Fibroblast of skin of left quadriceps (primary cell): ENCODE measurements at regions not wholly inside any gene's neighbourhood (a gene's known extent, or its start where the extent isn't known, plus 50 kb on each side); places are given as distances from the start of the nearest gene placed in this dataset.
A peak's percentile ranks its signal among the peaks of the same experiment; 100 is the strongest.

Source experiments
- DNase-seq, 2 experiments: peaks; one replicate each; pipeline ENCODE4 v3.0.0-alpha.2; 2013; ENCODE audit warnings: low read depth in 2 of 2

GRCh38 chr6:143621876-143622605, 55.7 kb upstream of the PHACTR2 start:
- DNase-seq = peak in 1 of 2 experiments; percentile 4

DNA sequence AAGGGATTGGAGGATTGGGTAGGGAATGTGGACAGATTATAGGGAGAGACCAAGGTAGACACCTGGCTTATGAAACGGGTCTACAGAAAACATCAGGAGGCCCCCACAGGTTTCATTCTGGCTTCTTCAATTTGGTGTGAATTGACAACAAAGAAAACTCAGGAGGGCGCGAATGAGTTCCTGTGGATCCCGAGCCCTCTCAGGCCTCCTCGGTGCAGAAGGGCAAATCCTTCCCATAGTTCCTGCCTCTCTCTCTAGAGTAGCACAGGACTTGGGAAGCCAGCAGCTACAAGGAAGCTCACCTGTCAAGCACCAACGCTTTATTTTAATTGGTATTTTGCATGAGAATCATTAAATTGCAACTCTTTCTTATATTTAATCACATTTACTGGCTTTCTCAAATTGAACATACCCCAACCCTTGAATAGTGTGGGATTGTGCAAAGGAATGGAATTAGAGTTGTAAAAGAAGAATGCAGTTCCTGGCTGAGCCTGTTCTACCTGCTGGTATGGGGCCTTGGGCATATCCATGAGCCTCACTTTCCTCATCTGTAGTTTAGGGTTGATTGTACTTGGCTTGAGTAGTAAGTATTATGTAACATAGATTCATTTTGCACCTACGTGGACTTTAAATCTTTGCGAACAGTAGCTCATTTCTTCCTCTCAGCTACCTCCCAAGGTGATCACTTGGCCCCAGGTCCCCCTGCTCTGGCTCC, 56.4 kb upstream of the PHACTR2 start:
- DNase-seq = no peak

DNA sequence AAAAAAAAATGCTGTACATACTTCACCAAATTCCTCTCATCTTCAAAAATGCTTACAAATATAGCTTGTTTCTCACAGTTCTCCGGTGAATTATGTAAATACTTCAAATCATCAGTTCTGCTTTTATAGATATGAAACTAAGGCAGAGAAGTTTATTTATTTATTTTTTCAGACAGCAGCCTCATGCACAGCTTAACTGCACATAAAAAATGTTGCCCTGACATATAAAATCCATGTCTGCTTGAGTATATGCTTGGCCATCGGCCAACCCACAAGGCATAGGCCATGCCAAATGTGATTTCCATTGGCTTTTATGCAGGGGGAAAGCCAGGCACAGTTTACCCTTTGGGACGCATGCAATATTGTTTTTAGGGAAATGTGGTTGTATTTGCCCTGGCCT, 57.3 kb upstream of the PHACTR2 start:
- peak; percentile 29 to 31 for DNase-seq

- DNase-seq = no peak
Observed at GRCh38 chr6:143619824-143620401, 57.9 kb upstream of the PHACTR2 start.

- no peak for DNase-seq
Observed at GRCh38 chr6:143616741-143617140, 61.0 kb upstream of the PHACTR2 start.

DNA sequence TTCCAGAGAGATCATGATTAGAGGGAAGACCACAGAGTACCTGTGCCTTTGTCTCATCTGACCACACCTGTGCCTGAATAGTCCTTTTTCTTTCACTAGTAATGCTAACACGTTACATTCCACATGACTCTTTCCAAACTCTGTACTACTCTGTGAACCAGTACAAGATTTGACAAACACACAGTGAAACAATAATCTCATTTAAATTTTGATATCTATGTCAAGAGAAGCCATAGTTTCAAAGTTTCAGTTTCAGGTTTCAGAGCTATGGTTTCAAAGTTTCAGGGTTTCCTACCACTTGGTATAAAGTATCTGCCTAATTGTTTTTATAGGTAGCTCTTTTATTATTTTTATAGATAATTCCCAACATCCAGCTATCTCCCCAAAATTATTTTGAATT, 62.0 kb upstream of the PHACTR2 start:
- no peak for DNase-seq

DNA sequence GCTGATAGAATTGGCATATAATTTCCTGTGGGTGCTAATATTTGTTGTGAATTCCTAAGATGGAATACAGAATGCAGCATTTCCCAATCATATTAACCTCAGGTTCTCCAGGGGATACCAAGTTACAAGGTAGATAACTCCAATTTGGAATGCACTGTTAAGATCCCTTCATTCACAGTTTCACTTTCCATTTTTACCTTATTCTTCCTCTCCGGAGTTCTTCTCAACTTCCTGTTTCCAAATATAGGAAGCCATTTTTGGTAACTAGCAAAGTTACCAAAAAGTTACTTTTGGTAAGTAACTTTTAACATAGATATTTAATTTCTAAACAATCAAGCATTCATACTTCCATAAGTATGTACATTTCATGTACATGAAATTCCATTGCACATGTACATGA, 63.5 kb upstream of the PHACTR2 start:
- no peak for DNase-seq

DNA sequence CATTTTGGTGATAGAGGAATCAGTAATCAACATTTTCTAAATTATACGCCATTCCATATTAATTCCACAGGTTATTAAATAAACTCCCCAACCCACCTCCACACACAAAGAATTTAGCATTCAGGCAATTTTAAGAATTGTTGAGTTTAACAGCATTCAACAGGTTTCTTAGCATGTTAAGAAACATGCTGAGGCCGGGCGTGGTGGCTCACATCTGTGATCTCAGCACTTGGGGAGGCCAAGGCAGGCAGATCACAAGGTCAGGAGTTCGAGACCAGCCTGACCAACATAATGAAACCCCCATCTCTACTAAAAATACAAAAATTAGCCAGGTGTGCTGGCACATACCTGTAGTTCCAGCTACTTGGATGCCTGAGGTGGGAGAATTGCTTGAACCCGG, 64.0 kb upstream of the PHACTR2 start:
- no peak for DNase-seq

DNA sequence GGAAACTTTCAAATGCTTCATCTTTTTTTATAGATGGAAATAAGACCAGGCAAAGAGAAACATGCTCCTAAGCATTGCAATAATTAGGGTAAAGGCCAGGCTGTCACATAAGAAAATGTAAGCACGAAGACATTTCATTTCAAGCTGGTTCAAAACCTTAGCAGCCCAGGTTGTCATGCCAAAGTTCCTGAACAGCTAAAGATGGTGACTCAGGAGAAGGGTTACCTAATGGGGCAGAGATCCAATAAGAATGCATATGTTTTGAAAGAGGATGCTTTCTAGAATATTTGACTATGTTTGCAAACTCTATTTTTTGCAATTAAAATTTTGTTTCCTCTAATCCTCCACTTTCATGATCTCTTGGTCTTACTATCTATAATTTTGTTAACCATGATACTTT, 65.6 kb upstream of the PHACTR2 start:
- DNase-seq = no peak

- no peak for DNase-seq
Observed at GRCh38 chr6:143611580-143611979, 66.2 kb upstream of the PHACTR2 start.

DNA sequence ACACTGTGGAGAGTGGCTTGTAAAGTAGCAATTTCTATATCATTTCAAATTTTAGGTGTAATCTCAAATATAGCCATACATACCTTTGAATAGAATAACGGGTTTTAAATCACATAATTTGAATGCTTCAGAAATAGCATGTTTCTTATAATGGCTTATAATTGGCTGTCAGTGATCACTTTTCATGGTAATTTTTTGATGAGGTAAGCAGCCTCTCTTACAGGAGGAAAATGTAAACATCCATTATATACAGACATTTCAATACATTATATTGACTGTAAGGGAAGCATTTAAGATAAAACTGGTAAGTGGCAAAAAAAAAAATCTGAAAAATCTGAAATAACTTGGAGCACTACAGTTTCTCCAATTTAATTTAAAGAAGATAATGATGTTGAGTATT, 67.8 kb upstream of the PHACTR2 start:
- DNase-seq = no peak

DNA sequence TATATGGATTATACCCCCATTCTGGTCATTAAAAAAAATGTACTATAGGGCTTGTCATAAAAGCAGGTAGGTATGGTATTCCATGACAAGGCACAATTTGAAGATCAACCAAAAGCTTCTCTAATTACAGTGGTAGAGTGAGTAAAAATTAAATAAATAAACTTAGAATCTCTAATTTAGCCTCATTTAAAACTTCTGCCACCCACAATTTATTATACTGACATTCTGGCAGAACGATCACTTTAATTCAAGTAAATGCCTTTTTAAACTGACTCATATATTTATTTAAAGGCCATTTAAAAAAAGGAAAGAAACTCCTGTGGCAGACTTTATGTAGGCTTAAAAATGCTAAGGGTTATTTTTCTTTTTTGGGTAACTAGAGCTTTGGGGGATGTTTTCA, 68.3 kb upstream of the PHACTR2 start:
- DNase-seq = no peak

GRCh38 chr6:143608906-143609305, 68.9 kb upstream of the PHACTR2 start:
- no peak for DNase-seq

- DNase-seq = no peak
Observed at GRCh38 chr6:143607974-143608373, 69.8 kb upstream of the PHACTR2 start.

DNA sequence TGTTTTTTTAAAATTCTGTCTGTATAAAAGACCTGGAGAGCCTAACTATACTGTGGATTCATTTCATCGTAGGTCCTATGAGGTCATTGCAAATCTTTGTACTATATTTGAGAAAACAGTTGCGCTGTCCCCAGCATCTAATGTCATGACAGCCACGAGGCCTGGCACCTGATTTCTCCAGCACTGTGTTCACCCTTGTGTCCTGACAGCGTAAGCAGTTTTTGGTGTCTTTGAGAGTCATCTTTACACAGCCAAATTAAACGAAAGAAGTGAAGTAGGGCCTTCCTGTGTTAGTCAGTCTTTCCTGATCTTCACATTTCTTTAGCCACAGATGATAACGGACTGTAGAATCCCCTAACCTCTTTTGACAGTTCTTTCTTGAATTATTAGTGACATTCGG, 70.6 kb upstream of the PHACTR2 start:
- DNase-seq = no peak

DNA sequence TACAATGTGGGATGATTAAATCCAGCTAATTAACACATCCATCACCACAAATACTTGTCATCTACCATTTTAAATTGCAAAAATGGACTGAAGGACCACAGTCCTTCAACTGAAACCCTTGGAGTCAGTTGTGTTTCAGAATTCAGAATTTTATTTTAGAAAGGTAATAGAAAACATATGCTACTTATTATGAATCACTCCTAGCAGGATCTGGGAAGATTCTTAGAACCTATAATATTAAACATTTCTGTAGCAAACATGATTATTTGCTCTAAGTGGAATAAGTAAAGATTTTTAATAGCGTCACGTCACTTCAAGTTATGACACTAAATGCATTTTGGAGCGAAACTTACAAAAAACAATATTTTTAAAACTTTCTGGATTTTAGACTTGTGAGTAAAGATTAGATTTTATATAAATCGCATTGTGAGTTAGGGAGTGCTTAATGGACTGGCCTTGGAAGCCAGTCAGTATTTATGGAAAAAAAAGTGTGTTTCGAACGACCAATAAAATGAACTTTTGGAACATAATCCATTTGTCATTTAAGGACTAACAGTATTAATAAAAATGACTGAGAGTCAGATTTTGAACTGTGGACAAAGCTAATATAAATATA, 71.8 kb upstream of the PHACTR2 start:
- no peak for DNase-seq

DNA sequence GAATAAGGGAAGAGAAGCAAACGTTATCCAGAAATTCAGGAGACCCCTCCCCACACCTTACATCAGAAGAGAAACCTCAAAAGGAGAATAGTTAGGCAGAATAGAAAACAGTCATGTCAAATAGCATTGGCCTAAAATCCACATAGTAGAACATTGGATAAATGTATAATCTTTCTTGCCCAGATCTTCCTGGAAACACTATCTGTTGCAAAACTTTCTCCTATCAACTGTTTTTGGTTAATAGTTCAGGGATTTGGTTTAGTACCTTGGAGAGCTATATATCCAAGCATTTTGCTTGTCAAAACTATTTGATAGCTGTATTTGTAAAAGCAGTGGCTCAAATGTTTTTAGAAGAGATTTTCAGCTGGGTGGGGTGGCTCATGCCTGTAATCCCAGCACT, 74.3 kb upstream of the PHACTR2 start:
- DNase-seq = no peak

GRCh38 chr6:143601504-143601903, 76.3 kb upstream of the PHACTR2 start:
- DNase-seq = no peak

GRCh38 chr6:143600821-143601220, 76.9 kb upstream of the PHACTR2 start:
- no peak for DNase-seq

GRCh38 chr6:143598466-143599080, 79.2 kb upstream of the PHACTR2 start:
- DNase-seq = no peak

DNA sequence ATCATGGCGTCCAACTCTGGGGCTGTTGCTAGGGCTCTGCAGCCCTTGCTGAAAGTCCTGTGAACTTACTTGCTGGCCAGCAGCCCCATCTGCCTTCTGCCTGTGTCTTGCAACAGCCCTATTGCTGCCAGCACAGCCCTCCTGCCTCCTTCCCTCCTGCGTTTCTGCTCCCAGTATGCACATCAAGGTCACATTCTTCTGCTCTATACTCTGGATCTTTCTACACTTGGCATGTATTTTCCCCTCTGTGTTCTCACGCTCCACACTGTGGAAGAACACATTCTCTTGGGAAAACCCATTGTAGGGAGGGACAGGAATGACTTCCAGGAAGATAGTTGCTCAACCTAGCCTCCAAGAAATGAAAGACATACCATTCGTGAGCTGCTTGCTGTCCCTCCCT, 80.9 kb upstream of the PHACTR2 start:
- DNase-seq = no peak
